SU-DHL-6 (cell line): ENCODE measurements at regions not wholly inside any gene's neighbourhood (a gene's known extent, or its start where the extent isn't known, plus 50 kb on each side); places are given as distances from the start of the nearest gene placed in this dataset.

Experiments
- H2AFZ ChIP-seq: fragments of 200-600 bp; sonication (generic); 2 replicates; pipeline ENCODE4 v1.6.1; 2014; ENCODE audit warnings: low read depth, mild to moderate bottlenecking, moderate library complexity, mixed read lengths, antibody characterized with exemption, low read length; ENCODE audit not compliant: severe bottlenecking
- H3F3A ChIP-seq: fragments of 200-600 bp; shearing (Covaris generic); 2 replicates; pipeline ENCODE4 v1.6.0; 2016; ENCODE audit warnings: antibody characterized with exemption, mild to moderate bottlenecking; ENCODE audit not compliant: insufficient read depth
- H3K27ac ChIP-seq: fragments of 200-600 bp; sonication (generic); 2 replicates; pipeline ENCODE4 v1.5.1; 2016; ENCODE audit warnings: low read depth, mild to moderate bottlenecking, low read length, moderate library complexity, mixed read lengths
- H3K27me3 ChIP-seq: fragments of 200-600 bp; sonication (generic), shearing (Covaris generic); 2 replicates; pipeline ENCODE4 v1.6.0; 2014; ENCODE audit warnings: mild to moderate bottlenecking, low read length
- H3K36me3 ChIP-seq: fragments of 200-600 bp; sonication (generic); 2 replicates; pipeline ENCODE4 v1.6.1; 2014; ENCODE audit warnings: mild to moderate bottlenecking, low read length, mixed read lengths
- H3K4me2 ChIP-seq: fragments of 300-600, 200-600 bp; shearing (Covaris generic), sonication (generic); 2 replicates; pipeline ENCODE4 v1.6.0; 2014; ENCODE audit warnings: low read length, low read depth, mild to moderate bottlenecking; ENCODE audit not compliant: poor library complexity, severe bottlenecking
- H3K4me3 ChIP-seq: fragments of 200-600 bp; sonication (generic); 2 replicates; pipeline ENCODE4 v1.5.1; 2014; ENCODE audit warnings: antibody characterized with exemption, low read length, mild to moderate bottlenecking, mixed read lengths; ENCODE audit not compliant: insufficient read depth, poor library complexity, severe bottlenecking
- H3K79me2 ChIP-seq: fragments of 200-600 bp; sonication (generic); 2 replicates; pipeline ENCODE4 v1.6.1; 2014; ENCODE audit warnings: mild to moderate bottlenecking, low read length, moderate library complexity; ENCODE audit not compliant: insufficient read depth
- H3K9ac ChIP-seq: fragments of 200-600 bp; sonication (generic); 2 replicates; pipeline ENCODE4 v1.7.0; 2014; ENCODE audit warnings: mild to moderate bottlenecking, low read length
- H3K9me2 ChIP-seq: fragments of 200-600 bp; sonication (generic); replicated peaks from 2 replicates; pipeline ENCODE4 v1.6.1; 2014; ENCODE audit warnings: low read length; ENCODE audit not compliant: insufficient read depth
- H3K9me3 ChIP-seq: fragments of 200-600 bp; sonication (generic); 2 replicates; pipeline ENCODE4 v1.6.1; 2014; ENCODE audit warnings: low read length, mixed read lengths; ENCODE audit not compliant: insufficient read depth
- H4K20me1 ChIP-seq: fragments of 200-600 bp; sonication (generic); 2 replicates; pipeline ENCODE4 v1.6.1; 2014; ENCODE audit warnings: low read depth, mild to moderate bottlenecking, antibody characterized with exemption, low read length, moderate library complexity, mixed read lengths
- EZH2phosphoT487 ChIP-seq: fragments of 200-600 bp; sonication (generic), shearing (Covaris generic); conservative IDR thresholded peaks from 2 replicates; pipeline ENCODE4 v1.6.1; 2018; ENCODE audit warnings: mild to moderate bottlenecking, antibody characterized with exemption, low read length, moderate library complexity, mixed read lengths
- TF ChIP-seq, protein P1 (sequence below): fragments of 200-600 bp; sonication (generic); IDR thresholded peaks from one replicate; pipeline ENCODE4 v1.5.1; 2017; ENCODE audit warnings: antibody characterized with exemption, mild to moderate bottlenecking, low read length, moderate library complexity; ENCODE audit not compliant: insufficient read depth, poor library complexity, severe bottlenecking

DNA sequence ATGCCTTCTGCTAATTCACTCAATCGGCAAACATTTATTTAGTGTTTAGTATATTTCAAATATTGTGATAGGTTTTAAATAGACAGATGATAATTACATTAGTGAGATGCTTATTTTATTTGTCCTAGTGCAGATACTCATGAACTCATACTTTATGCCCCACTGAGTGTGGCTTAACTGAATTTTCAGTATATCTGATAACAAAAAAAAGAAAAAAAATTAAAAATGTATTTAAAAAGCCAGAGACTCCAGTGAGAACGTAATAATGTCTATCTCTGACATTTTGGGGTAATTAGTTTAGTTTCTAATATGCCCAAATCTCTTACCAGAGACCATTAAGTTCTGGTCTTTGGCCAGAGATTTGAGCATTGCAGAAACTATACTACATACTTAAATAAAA lies 332.6 kb upstream of the CHORDC1 start:
- Histone ChIP-seq H2AFZ (no peak overlapping the region), H3K27me3 (no peaks in the 10 kb centered on the region), H3K4me2 (no peak overlapping the region), H3K9ac (no peak overlapping the region), H3K36me3 (no peaks in the 10 kb centered on the region), H3F3A (no peaks in the 10 kb centered on the region), H3K79me2 (no peaks in the 10 kb centered on the region), H3K4me3 (no peak overlapping the region), H4K20me1 (no peaks in the 10 kb centered on the region), H3K27ac (no peak overlapping the region), H3K9me2 (no peaks in the 10 kb centered on the region), H3K9me3 (no peaks in the 10 kb centered on the region)
- no peak for TF ChIP-seq EZH2phosphoT487
- TF ChIP-seq, protein P1, sequence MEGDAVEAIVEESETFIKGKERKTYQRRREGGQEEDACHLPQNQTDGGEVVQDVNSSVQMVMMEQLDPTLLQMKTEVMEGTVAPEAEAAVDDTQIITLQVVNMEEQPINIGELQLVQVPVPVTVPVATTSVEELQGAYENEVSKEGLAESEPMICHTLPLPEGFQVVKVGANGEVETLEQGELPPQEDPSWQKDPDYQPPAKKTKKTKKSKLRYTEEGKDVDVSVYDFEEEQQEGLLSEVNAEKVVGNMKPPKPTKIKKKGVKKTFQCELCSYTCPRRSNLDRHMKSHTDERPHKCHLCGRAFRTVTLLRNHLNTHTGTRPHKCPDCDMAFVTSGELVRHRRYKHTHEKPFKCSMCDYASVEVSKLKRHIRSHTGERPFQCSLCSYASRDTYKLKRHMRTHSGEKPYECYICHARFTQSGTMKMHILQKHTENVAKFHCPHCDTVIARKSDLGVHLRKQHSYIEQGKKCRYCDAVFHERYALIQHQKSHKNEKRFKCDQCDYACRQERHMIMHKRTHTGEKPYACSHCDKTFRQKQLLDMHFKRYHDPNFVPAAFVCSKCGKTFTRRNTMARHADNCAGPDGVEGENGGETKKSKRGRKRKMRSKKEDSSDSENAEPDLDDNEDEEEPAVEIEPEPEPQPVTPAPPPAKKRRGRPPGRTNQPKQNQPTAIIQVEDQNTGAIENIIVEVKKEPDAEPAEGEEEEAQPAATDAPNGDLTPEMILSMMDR, result no peak

DNA sequence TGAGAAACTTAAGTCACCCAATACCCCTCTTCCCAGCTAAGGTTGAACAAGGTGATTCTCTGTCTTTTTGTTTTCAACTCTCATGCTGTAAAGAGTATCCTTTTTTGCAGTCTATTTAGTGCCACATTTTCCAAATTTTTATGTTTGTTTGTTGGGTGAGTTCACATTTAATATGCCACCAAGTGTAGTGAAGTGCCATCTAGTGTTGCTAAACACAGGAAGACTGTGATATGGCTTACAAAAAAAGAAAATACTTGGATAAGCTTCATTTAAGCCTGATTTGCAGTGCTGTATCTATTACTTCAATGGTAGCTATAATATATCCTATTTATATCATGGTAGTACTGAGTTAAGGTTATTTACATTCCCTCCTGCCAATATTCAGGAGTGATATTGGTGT lies 319.2 kb upstream of the CHORDC1 start:
- no peaks in the 10 kb centered on the region for H3K9me2 ChIP-seq
- no peak overlapping the region for H3K27ac ChIP-seq
- no peaks in the 10 kb centered on the region for H3K9me3 ChIP-seq
- H4K20me1 ChIP-seq, result no peaks in the 10 kb centered on the region
- H3K36me3 ChIP-seq, result no peaks in the 10 kb centered on the region
- H3K79me2 ChIP-seq, result no peaks in the 10 kb centered on the region
- no peaks in the 10 kb centered on the region for H3F3A ChIP-seq
- H3K4me2 ChIP-seq, result no peak overlapping the region
- H2AFZ ChIP-seq, result no peak overlapping the region
- H3K27me3 ChIP-seq, result no peaks in the 10 kb centered on the region
- no peak overlapping the region for H3K9ac ChIP-seq
- TF ChIP-seq EZH2phosphoT487, result no peak
- TF ChIP-seq, protein P1, result no peak
- no peak overlapping the region for H3K4me3 ChIP-seq

GRCh38 chr11:90536301-90536700 lies 313.5 kb upstream of the CHORDC1 start:
- Histone ChIP-seq H3K4me3 (no peak overlapping the region), H3K79me2 (no peaks in the 10 kb centered on the region), H3K9me2 (no peaks in the 10 kb centered on the region)

More at GRCh38 chr11:90536301-90536700, 313.5 kb upstream of the CHORDC1 start:
- no peak overlapping the region for H3K27ac ChIP-seq
- TF ChIP-seq EZH2phosphoT487, result no peak
- TF ChIP-seq, protein P1, result no peak
- H3F3A ChIP-seq, result no peaks in the 10 kb centered on the region
- no peak overlapping the region for H3K9ac ChIP-seq
- no peak overlapping the region for H3K4me2 ChIP-seq
- H3K36me3 ChIP-seq, result no peaks in the 10 kb centered on the region
- no peak overlapping the region for H2AFZ ChIP-seq
- H3K9me3 ChIP-seq, result no peaks in the 10 kb centered on the region
- no peaks in the 10 kb centered on the region for H3K27me3 ChIP-seq
- H4K20me1 ChIP-seq, result no peaks in the 10 kb centered on the region
